ENCODE measurements at regions not wholly inside any gene's neighbourhood (a gene's known extent, or its start where the extent isn't known, plus 50 kb on each side); places are given as distances from the start of the nearest gene placed in this dataset.

DNA sequence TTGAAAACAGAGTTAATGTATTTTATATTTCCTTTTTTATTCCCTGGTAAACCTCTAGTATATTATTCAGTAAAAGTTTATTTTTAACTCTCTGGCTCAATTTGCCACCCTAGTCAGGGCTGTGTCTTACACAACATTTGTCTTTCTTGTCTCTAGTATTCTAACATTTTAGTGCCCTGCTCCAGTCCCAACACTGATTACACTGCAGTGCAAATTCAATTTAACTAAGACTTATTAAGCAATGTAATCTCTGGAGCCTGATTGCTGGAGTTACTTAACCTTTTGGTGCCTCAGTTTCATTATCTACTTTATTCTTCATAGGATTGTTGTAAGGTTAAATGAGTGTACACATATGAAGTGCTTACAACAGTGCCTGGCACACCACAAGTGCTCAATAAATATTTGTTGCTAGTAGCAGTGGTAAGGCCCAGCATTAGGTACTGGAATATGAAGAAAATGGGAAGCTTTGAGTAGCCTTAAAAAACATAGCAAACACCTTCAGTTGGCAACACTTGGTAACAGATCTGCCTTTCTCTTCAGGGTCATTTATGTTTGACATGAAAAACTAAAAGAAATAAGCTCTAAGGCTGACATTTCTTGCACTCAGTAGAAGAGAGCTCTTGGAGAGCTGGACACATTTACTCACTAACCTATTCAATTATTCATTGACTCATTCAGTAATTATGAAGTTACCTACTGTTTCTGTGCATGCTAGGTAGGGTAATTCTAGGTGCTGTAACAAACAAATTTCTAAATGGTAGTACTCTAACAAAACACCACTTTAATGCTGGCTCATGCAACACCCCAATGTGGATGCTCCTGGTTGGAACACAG is 364.5 kb upstream of the EPHA3 start:
- TF ChIP-seq POLR2A (IDR thresholded peaks at IDR 0.05; ENCODE audit: control extremely low read depth in 1 of 2, low read depth in 2 of 2, low read length in 2 of 2), result no peak
- TF ChIP-seq, protein P1, sequence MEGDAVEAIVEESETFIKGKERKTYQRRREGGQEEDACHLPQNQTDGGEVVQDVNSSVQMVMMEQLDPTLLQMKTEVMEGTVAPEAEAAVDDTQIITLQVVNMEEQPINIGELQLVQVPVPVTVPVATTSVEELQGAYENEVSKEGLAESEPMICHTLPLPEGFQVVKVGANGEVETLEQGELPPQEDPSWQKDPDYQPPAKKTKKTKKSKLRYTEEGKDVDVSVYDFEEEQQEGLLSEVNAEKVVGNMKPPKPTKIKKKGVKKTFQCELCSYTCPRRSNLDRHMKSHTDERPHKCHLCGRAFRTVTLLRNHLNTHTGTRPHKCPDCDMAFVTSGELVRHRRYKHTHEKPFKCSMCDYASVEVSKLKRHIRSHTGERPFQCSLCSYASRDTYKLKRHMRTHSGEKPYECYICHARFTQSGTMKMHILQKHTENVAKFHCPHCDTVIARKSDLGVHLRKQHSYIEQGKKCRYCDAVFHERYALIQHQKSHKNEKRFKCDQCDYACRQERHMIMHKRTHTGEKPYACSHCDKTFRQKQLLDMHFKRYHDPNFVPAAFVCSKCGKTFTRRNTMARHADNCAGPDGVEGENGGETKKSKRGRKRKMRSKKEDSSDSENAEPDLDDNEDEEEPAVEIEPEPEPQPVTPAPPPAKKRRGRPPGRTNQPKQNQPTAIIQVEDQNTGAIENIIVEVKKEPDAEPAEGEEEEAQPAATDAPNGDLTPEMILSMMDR (IDR thresholded peaks at IDR 0.05; ENCODE audit: control extremely low read depth in 1 of 3, insufficient read depth in 1 of 3, low read depth in 1 of 3, low read length in 3 of 3), result no peak
- no peak for TF ChIP-seq NANOG (IDR thresholded peaks at IDR 0.05; ENCODE audit: insufficient read depth, low read depth, low read length, poor library complexity, severe bottlenecking)
- TF ChIP-seq CREB1 (IDR thresholded peaks at IDR 0.05), result no peak
- TF ChIP-seq GABPA (IDR thresholded peaks at IDR 0.05; ENCODE audit: borderline replicate concordance, insufficient read depth, low read length), result no peak
- no peak for TF ChIP-seq PHF8 (conservative IDR thresholded peaks at IDR 0.05; ENCODE audit: low read depth, low read length)
- TF ChIP-seq, protein P2, sequence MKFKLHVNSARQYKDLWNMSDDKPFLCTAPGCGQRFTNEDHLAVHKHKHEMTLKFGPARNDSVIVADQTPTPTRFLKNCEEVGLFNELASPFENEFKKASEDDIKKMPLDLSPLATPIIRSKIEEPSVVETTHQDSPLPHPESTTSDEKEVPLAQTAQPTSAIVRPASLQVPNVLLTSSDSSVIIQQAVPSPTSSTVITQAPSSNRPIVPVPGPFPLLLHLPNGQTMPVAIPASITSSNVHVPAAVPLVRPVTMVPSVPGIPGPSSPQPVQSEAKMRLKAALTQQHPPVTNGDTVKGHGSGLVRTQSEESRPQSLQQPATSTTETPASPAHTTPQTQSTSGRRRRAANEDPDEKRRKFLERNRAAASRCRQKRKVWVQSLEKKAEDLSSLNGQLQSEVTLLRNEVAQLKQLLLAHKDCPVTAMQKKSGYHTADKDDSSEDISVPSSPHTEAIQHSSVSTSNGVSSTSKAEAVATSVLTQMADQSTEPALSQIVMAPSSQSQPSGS (IDR thresholded peaks at IDR 0.05; ENCODE audit: low read length), result no peak
- TF ChIP-seq KDM1A (IDR thresholded peaks at IDR 0.05; ENCODE audit: borderline replicate concordance, low read length), result no peak
- TF ChIP-seq RFX5 (IDR thresholded peaks at IDR 0.05; ENCODE audit: borderline replicate concordance, low read depth, low read length), result no peak
- TF ChIP-seq HDAC6 (IDR thresholded peaks at IDR 0.05; ENCODE audit: low read depth, low read length), result no peak
- TF ChIP-seq, protein P3, sequence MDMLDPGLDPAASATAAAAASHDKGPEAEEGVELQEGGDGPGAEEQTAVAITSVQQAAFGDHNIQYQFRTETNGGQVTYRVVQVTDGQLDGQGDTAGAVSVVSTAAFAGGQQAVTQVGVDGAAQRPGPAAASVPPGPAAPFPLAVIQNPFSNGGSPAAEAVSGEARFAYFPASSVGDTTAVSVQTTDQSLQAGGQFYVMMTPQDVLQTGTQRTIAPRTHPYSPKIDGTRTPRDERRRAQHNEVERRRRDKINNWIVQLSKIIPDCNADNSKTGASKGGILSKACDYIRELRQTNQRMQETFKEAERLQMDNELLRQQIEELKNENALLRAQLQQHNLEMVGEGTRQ (IDR thresholded peaks at IDR 0.05; ENCODE audit: low read length), result no peak

Measured in H1 (cell line).